HG02840 (cell line): ENCODE measurements at regions not wholly inside any gene's neighbourhood (a gene's known extent, or its start where the extent isn't known, plus 50 kb on each side); places are given as distances from the start of the nearest gene placed in this dataset.
"Not testable (repeated sequence)": the region's sequence is repeated elsewhere in the genome, so short reads cannot be mapped to it uniquely, and the experiment has no call there.

Source experiments
- ATAC-seq: cut with Tn5 transposase; IDR thresholded peaks from one replicate; pipeline ENCODE4 v1.9.1; 2021; ENCODE audit warnings: mild to moderate bottlenecking, moderate library complexity, moderate number of reproducible peaks; ENCODE audit not compliant: unreplicated experiment, low FRiP score

DNA sequence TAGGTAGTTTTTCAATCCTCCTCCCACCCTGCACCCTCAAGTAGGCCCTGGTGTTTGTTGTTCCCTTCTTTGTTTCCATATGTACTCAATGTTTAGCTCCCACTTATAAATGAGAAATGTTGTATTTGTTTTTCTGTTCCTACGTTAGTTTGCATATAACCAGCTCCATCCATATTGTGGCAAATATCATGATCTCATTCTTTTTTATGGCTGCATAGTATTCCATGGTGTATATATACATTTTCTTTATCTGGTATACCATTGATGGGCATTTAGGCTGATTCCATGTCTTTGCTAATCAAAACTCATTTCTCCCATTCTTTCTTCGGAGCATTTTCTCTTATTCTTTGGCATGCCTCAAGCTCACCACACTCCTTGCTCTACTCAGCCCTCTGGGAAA is 789.6 kb upstream of the KCND2 start:
- ATAC-seq: no peak

GRCh38 chr7:119514326-119514725 is 758.6 kb upstream of the KCND2 start:
- no peak for ATAC-seq

DNA sequence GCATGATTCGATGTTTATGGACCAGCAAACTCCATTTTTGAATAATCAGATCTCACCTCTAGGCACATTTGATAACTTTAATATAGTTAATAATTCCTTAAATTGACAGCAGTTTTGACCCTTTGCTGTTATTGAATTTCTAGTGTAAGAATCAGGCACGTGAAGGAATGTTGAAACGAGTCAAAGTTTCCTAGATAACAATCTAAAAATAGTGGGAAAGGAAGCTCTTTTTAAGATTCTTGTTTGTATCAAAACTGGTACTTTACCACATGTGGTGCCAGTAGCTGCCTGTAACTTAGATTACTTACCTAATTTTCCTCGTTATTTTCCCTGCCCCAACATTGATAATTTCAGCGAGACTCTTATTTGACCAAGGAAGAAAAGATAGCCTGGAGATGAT is 757.8 kb upstream of the KCND2 start:
- no peak for ATAC-seq

DNA sequence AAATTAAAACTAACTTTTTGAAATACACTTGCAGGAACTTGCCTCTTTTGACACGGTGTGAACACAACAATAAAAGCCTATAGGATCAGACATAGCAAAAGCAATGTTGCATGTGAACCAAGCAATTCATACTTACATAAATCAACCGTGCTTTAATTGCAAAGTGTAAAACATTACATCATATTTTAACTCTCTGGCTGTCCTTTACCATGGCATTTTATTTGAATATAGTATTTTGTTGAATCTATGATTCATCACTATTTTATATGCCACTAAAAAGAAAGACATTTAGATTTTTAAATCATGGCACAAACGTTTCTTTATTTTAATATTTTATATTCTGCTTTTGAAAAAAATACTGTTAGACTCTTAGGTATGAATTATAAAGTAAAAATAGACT is 757.0 kb upstream of the KCND2 start:
- no peak for ATAC-seq

GRCh38 chr7:119522263-119522662 is 750.7 kb upstream of the KCND2 start:
- no peak for ATAC-seq

GRCh38 chr7:119522698-119523097 is 750.3 kb upstream of the KCND2 start:
- ATAC-seq: no peak

DNA sequence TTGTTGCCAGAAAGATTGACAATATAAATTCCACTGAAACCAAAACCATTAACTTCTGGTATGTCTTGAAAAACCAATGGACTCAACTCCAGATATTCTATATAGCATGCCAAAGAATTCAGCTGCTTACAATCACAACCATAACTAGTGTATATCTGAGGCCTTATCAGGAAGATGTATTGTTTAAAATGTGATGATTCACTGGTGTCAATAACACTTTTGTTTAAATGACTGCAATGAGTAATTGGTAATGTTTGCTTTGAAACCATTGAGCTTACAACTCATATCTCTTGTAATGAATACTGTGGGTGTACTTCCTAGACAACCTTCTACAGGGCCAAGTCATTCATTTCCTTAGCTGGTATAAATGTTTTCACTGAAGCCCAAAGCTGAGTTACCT is 727.9 kb upstream of the KCND2 start:
- no peak for ATAC-seq

- no peak for ATAC-seq
These were observed 717.2 kb upstream of the KCND2 start for GRCh38 chr7:119555788-119556187.

DNA sequence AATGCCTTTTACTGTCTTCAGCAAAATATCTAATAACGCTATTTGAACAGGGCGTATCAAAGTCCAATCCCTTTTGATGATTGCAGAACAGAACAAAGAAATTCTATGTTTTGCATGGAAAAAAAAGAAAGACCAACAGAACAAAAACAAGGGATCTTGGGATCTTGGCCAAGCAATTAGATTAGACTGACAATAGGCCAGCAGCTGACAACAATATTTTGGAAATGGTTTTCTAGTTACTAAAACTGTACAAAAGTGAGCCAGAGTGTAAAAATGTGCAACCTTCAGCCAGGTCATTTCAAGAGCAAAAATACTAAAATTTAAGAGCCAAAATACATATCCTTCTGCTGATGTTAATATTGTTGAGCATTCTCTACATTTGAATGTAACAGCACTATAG is 716.5 kb upstream of the KCND2 start:
- ATAC-seq: no peak

DNA sequence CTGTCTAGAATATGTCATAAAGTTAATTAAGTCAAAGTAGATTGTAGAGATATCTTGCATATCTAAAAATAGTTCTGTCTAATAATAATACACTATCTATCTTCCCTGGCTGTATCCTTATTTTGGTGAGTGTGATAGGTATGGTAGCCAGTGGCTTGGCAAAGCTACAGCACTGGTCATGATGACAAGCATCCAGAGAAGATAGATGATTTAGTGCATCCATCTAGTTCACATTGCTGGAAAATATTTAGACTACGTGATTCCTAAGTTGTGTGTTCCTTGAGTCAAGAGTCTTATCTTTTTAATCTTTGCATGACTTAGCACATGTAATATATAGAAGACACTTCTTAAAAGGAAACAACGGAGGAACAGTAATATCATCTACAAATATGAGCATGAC is 711.2 kb upstream of the KCND2 start:
- no peak for ATAC-seq

GRCh38 chr7:119562839-119563238 is 710.1 kb upstream of the KCND2 start:
- ATAC-seq: no peak

DNA sequence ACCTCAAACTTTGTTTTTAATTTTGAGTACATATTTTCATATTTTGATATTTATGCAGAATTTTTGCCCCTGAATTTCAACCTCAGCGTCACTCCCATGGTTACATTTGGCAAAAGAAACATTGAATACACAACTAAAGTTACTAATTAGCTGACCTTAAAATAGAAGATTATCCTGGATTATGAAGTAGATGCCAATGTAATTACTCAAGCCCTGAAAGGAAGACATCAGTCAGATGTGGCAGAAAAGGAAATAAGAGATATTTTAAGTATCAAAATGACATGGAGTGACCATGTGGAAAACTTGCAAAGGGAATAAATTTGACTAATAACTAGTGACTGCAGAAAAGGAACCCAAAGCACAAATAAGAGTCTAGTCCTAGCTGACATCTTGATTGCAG is 701.3 kb upstream of the KCND2 start:
- ATAC-seq: no peak

DNA sequence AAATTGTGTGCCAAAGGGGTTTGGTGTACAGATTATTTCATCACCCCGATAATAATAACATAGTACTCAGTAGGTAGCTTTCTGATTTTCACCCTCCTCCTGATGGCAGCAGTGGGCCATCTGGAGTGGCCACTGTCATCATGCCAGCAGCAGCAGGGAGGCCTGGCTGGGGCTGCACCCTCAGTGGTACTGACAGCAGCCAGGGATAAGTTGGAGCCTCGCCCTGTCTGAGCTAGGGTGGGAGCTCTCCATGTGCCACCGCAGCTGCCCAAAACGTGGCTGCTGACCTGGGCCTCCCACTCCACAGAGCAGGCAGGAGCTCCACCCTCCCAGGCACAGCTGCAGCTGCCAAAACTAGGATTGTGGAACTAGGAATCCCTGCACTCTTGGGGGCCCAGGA is 700.8 kb upstream of the KCND2 start:
- no peak for ATAC-seq

GRCh38 chr7:119572541-119572940 is 700.4 kb upstream of the KCND2 start:
- ATAC-seq: no peak

GRCh38 chr7:119578116-119578515 is 694.9 kb upstream of the KCND2 start:
- ATAC-seq: no peak

DNA sequence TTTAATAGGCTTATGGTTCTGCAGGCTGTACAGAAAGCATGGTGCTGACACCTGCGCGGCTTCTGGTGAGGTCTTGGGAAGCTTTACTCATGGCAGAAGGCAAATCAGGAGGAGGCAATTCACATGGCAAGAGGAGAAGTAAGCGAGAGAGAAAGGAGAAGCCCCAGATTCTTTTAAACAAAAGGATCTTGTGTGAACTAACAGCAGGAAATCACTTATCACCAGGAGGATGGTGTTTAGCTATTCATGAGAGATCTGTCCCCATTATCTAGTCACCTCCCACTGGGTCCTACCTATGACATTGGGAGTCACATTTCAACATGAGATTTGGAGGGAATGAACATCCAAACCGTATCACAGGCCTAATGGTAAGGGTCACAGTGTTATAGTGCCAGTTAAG is 678.0 kb upstream of the KCND2 start:
- ATAC-seq: no peak

DNA sequence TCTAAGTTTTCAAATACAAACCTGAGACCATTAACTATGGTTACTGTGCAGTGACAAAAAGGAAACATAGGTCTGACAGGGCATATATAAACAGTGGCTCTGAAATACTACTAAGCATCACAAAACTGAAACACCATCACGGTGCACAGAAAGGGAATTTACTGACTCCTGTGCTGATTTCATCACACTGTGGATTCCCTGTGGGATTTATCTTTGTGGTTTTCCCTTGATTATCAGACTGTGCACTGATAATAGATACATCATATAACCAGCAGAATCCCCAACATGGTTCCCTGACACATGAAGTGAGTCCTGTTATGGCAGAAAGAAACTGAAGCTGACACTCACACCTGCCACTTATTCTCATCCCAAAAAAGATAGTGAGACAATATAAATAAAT is 676.3 kb upstream of the KCND2 start:
- ATAC-seq: no peak

DNA sequence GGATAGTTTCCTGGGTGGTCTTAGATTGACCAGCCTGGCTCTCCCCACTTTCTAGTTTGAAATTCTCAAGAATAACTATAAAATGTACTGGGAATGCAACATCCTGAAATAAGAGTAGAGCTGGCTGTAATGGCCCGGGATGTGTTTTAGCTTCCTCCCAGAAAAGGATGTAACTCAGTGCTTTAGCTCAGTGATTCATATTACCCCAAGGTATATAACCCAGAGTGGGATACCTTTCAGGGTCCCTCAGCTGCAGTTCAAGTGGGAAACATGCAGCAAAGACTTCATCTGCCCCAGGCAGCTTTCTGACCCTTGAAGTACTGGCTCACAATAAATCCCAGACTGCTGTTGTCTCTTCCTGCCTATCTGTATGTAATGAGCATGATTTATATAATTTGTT is 666.7 kb upstream of the KCND2 start:
- ATAC-seq: no peak

GRCh38 chr7:119620769-119621168 is 652.2 kb upstream of the KCND2 start:
- ATAC-seq: no peak

DNA sequence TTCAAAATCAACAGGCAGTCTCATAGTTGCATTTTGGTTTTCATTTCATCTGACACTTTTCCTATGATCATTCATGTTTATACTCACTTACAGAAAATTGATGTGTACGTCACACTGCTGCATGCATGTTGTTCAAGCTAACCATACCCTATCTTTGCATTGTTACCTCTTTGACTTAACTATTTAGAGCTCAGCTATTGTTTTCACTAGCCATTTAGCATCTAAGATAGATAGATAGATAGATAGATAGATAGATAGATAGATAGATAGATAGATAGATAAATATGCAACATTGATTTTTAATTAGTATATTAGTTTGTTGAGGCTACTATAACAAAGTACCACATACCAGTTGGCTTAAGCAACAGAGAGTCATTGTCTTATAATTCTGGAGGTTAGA is 649.5 kb upstream of the KCND2 start:
- no peak for ATAC-seq

DNA sequence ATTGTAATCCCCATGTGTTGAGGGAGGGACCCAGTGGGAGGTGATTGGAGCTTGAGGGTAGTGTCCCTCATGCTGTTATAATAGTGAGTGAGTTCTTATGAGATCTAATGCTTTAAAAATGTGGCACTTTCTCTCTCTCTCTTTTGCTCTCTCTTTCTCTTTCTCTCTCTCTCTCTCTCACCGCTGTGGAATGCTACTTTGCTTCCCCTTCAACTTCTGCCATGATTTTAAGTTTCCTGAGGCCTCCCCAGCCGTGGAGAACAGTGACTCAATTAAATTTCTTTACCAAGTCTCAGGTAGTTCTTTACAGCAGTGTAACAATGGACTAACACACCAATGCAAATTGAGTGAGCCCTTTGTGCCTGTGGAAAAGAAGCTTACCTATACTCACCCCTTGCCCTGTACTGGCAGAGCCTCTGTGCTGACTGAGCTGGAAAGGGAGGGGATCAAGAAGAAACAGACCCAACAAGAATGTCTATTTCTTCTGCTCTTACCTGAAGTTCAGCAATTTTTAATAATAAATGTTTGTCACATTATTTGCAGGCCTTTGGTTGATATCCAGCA is 642.5 kb upstream of the KCND2 start:
- ATAC-seq: no peak

DNA sequence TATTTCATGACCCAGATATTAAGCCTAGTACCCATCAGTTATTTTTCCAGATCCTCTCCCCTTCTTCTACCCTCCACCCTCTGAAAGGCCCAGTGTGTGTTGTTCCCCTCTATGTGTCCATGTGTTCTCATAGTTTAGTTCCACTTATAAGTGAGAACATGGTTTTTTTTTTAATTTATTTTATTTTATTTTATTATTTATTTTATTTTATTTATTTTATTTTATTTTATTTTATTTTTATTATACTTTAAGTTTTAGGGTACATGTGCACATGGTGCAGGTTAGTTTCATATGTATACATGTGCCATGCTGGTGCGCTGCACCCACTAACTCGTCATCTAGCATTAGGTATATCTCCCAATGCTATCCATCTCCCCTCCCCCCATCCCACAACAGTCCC is 639.2 kb upstream of the KCND2 start:
- ATAC-seq: not testable (repeated sequence)

DNA sequence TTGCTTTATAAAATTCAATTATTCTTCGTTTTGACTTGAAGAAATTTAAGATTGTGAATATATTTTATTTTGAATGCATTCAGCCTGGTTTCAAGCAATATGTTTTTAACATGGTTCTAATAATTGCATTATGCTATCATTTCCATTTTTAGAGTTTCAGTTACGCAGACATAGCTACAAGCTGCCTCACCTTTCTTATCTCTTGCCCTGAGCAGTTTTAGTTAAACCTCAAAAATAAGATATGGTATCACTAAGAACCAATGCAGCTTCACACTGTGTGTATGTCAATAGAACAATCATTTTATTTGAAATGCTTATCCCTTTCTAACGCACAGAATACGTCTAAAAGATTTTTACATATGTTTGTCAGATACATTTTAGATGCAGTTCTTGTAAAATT is 632.6 kb upstream of the KCND2 start:
- ATAC-seq: no peak
